Activated CD4-positive, alpha-beta memory T cell treated with anti-CD3 and anti-CD28 coated beads for 36 hours (primary cell): ENCODE measurements at regions not wholly inside any gene's neighbourhood (a gene's known extent, or its start where the extent isn't known, plus 50 kb on each side); places are given as distances from the start of the nearest gene placed in this dataset.

ENCODE experiments used
- CTCF ChIA-PET: fragments of 350-600 bp; sonication (Branson Sonifier 250); formaldehyde crosslinking; loops from one replicate; lab custom pipeline; 2021; ENCODE audit warnings: antibody characterized with exemption, inconsistent platforms; lab: Charles Lee
- POLR2A ChIA-PET: fragments of 350-600 bp; sonication (Branson Sonifier 250); formaldehyde crosslinking; loops from one replicate; lab custom pipeline; 2021; ENCODE audit warnings: antibody characterized with exemption; lab: Charles Lee
- DNase-seq: peaks from one replicate; pipeline ENCODE4 v3.0.0-alpha.2; 2020
- H3K27ac Mint-ChIP-seq: one replicate; pipeline ENCODE4 v1.8.0; 2021; ENCODE audit warnings: mixed read lengths
- H3K27me3 Mint-ChIP-seq: one replicate; pipeline ENCODE4 v1.8.0; 2021; ENCODE audit warnings: mixed read lengths
- H3K36me3 Mint-ChIP-seq: one replicate; pipeline ENCODE4 v1.8.0; 2021; ENCODE audit warnings: mixed read lengths
- H3K4me1 Mint-ChIP-seq: one replicate; pipeline ENCODE4 v1.8.0; 2021; ENCODE audit warnings: low read depth, mixed read lengths
- H3K4me3 Mint-ChIP-seq: one replicate; pipeline ENCODE4 v1.8.0; 2021; ENCODE audit warnings: mild to moderate bottlenecking, mixed read lengths
- H3K9me3 Mint-ChIP-seq: one replicate; pipeline ENCODE4 v1.8.0; 2021; ENCODE audit warnings: mixed read lengths
- intact Hi-C: fragments of 100-400 bp; cut with micrococcal nuclease; formaldehyde crosslinking; loops from one replicate; pipeline ENCODE4 v1.15.1; 2023

- CTCF ChIA-PET, result no interaction called here
Observed at GRCh38 chr11:111045407-111045803, 200.1 kb upstream of the POU2AF2 start.

GRCh38 chr11:111044751-111045406 is 200.6 kb upstream of the POU2AF2 start:
- H3K36me3 Mint-ChIP-seq, result no peaks in the 10 kb centered on the region
- H3K27me3 Mint-ChIP-seq, result peaks cover 2% of the 10 kb centered on the region
- no peaks in the 10 kb centered on the region for H3K9me3 Mint-ChIP-seq
- CTCF ChIA-PET, result no interaction called here
- no peaks in the 10 kb centered on the region for H3K4me1 Mint-ChIP-seq
- DNase-seq, result no peak
- H3K27ac Mint-ChIP-seq, result no peak overlapping the region
- intact Hi-C loops, result no loop called here
- POLR2A ChIA-PET, result no interaction called here
- H3K4me3 Mint-ChIP-seq, result no peak overlapping the region

More at GRCh38 chr11:111045407-111045803, 200.1 kb upstream of the POU2AF2 start:
- no peaks in the 10 kb centered on the region for H3K4me1 Mint-ChIP-seq
- H3K36me3 Mint-ChIP-seq, result no peaks in the 10 kb centered on the region
- DNase-seq, result no peak
- intact Hi-C loops, result no loop called here
- H3K27me3 Mint-ChIP-seq, result peaks cover 2% of the 10 kb centered on the region
- no peak overlapping the region for H3K4me3 Mint-ChIP-seq
- POLR2A ChIA-PET, result no interaction called here
- no peak overlapping the region for H3K27ac Mint-ChIP-seq
- H3K9me3 Mint-ChIP-seq, result no peaks in the 10 kb centered on the region

- peaks cover 4% of the 10 kb centered on the region for H3K27me3 Mint-ChIP-seq
- ChIA-PET POLR2A (no interaction called here), CTCF (no interaction called here)
- intact Hi-C loops, result no loop called here
- DNase-seq, result no peak
- H3K9me3 Mint-ChIP-seq, result peaks cover 12% of the 10 kb centered on the region
- no peak overlapping the region for H3K27ac Mint-ChIP-seq
- no peaks in the 10 kb centered on the region for H3K36me3 Mint-ChIP-seq
- no peak overlapping the region for H3K4me3 Mint-ChIP-seq
- H3K4me1 Mint-ChIP-seq, result no peaks in the 10 kb centered on the region
Observed at GRCh38 chr11:111039982-111040381, 205.5 kb upstream of the POU2AF2 start.

GRCh38 chr11:111035746-111036145 is 209.8 kb upstream of the POU2AF2 start:
- no peak for DNase-seq
- Mint-ChIP-seq H3K4me1 (no peaks in the 10 kb centered on the region), H3K27ac (no peak overlapping the region), H3K9me3 (peaks cover 12% of the 10 kb centered on the region), H3K36me3 (no peaks in the 10 kb centered on the region), H3K4me3 (no peak overlapping the region), H3K27me3 (peaks cover 3% of the 10 kb centered on the region)
- ChIA-PET POLR2A (no interaction called here), CTCF (no interaction called here)
- intact Hi-C loops, result no loop called here

GRCh38 chr11:111026241-111026640 is 219.3 kb upstream of the POU2AF2 start:
- no peak overlapping the region for H3K4me3 Mint-ChIP-seq
- no peaks in the 10 kb centered on the region for H3K36me3 Mint-ChIP-seq
- intact Hi-C loops, result no loop called here
- peaks cover 11% of the 10 kb centered on the region for H3K27me3 Mint-ChIP-seq
- H3K27ac Mint-ChIP-seq, result no peak overlapping the region
- ChIA-PET POLR2A (no interaction called here), CTCF (no interaction called here)
- H3K9me3 Mint-ChIP-seq, result peaks cover 11% of the 10 kb centered on the region
- H3K4me1 Mint-ChIP-seq, result no peaks in the 10 kb centered on the region
- no peak for DNase-seq

GRCh38 chr11:111021131-111021530 is 224.4 kb upstream of the POU2AF2 start:
- Mint-ChIP-seq H3K9me3 (no peaks in the 10 kb centered on the region), H3K4me3 (no peak overlapping the region), H3K27me3 (peaks cover 10% of the 10 kb centered on the region), H3K36me3 (no peaks in the 10 kb centered on the region), H3K4me1 (no peaks in the 10 kb centered on the region), H3K27ac (no peak overlapping the region)
- POLR2A ChIA-PET, result no interaction called here
- CTCF ChIA-PET, result no interaction called here
- intact Hi-C loops, result no loop called here
- DNase-seq, result no peak

- no peak for DNase-seq
- ChIA-PET CTCF (no interaction called here), POLR2A (no interaction called here)
- Mint-ChIP-seq H3K4me3 (no peak overlapping the region), H3K27ac (no peak overlapping the region), H3K27me3 (peaks cover 5% of the 10 kb centered on the region), H3K36me3 (no peaks in the 10 kb centered on the region), H3K4me1 (no peaks in the 10 kb centered on the region), H3K9me3 (no peaks in the 10 kb centered on the region)
- intact Hi-C loops, result no loop called here
Observed at GRCh38 chr11:111019871-111020670, 225.5 kb upstream of the POU2AF2 start.

- no peaks in the 10 kb centered on the region for H3K9me3 Mint-ChIP-seq
- ChIA-PET CTCF (no interaction called here), POLR2A (no interaction called here)
- peaks cover 7% of the 10 kb centered on the region for H3K27me3 Mint-ChIP-seq
- H3K4me3 Mint-ChIP-seq, result no peak overlapping the region
- intact Hi-C loops, result no loop called here
- H3K4me1 Mint-ChIP-seq, result no peaks in the 10 kb centered on the region
- no peaks in the 10 kb centered on the region for H3K36me3 Mint-ChIP-seq
- H3K27ac Mint-ChIP-seq, result no peak overlapping the region
- DNase-seq, result no peak
Observed at GRCh38 chr11:111019451-111019850, 226.1 kb upstream of the POU2AF2 start.

- peaks cover 7% of the 10 kb centered on the region for H3K27me3 Mint-ChIP-seq
- intact Hi-C loops, result no loop called here
- DNase-seq, result no peak
- no peak overlapping the region for H3K4me3 Mint-ChIP-seq
- ChIA-PET POLR2A (no interaction called here), CTCF (no interaction called here)
- no peaks in the 10 kb centered on the region for H3K36me3 Mint-ChIP-seq
- H3K4me1 Mint-ChIP-seq, result no peaks in the 10 kb centered on the region
- H3K9me3 Mint-ChIP-seq, result no peaks in the 10 kb centered on the region
- H3K27ac Mint-ChIP-seq, result no peak overlapping the region
Observed at GRCh38 chr11:111018566-111018965, 227.0 kb upstream of the POU2AF2 start.

- Mint-ChIP-seq H3K36me3 (no peaks in the 10 kb centered on the region), H3K4me1 (no peaks in the 10 kb centered on the region), H3K27ac (no peak overlapping the region), H3K27me3 (peaks cover 8% of the 10 kb centered on the region), H3K4me3 (no peak overlapping the region), H3K9me3 (no peaks in the 10 kb centered on the region)
- DNase-seq, result no peak
- ChIA-PET POLR2A (no interaction called here), CTCF (no interaction called here)
- intact Hi-C loops, result no loop called here
Observed at GRCh38 chr11:111012491-111012890, 233.0 kb upstream of the POU2AF2 start.

GRCh38 chr11:111011275-111011594 is 234.3 kb upstream of the POU2AF2 start:
- no peak overlapping the region for H3K27ac Mint-ChIP-seq
- no peaks in the 10 kb centered on the region for H3K9me3 Mint-ChIP-seq
- peaks cover 8% of the 10 kb centered on the region for H3K27me3 Mint-ChIP-seq
- no peaks in the 10 kb centered on the region for H3K4me1 Mint-ChIP-seq
- POLR2A ChIA-PET, result no interaction called here
- CTCF ChIA-PET, result no interaction called here
- H3K4me3 Mint-ChIP-seq, result no peak overlapping the region
- intact Hi-C loops, result no loop called here
- no peaks in the 10 kb centered on the region for H3K36me3 Mint-ChIP-seq
- DNase-seq, result no peak

GRCh38 chr11:111010391-111011274 is 234.9 kb upstream of the POU2AF2 start:
- no peak for DNase-seq
- CTCF ChIA-PET, result no interaction called here

More at GRCh38 chr11:111010391-111011274, 234.9 kb upstream of the POU2AF2 start:
- H3K36me3 Mint-ChIP-seq, result no peaks in the 10 kb centered on the region
- H3K9me3 Mint-ChIP-seq, result no peaks in the 10 kb centered on the region
- POLR2A ChIA-PET, result no interaction called here
- no peaks in the 10 kb centered on the region for H3K4me1 Mint-ChIP-seq
- H3K4me3 Mint-ChIP-seq, result no peak overlapping the region
- H3K27me3 Mint-ChIP-seq, result peaks cover 8% of the 10 kb centered on the region
- H3K27ac Mint-ChIP-seq, result no peak overlapping the region
- intact Hi-C loops, result no loop called here
